ENCODE measurements at regions not wholly inside any gene's neighbourhood (a gene's known extent, or its start where the extent isn't known, plus 50 kb on each side); places are given as distances from the start of the nearest gene placed in this dataset.

DNA sequence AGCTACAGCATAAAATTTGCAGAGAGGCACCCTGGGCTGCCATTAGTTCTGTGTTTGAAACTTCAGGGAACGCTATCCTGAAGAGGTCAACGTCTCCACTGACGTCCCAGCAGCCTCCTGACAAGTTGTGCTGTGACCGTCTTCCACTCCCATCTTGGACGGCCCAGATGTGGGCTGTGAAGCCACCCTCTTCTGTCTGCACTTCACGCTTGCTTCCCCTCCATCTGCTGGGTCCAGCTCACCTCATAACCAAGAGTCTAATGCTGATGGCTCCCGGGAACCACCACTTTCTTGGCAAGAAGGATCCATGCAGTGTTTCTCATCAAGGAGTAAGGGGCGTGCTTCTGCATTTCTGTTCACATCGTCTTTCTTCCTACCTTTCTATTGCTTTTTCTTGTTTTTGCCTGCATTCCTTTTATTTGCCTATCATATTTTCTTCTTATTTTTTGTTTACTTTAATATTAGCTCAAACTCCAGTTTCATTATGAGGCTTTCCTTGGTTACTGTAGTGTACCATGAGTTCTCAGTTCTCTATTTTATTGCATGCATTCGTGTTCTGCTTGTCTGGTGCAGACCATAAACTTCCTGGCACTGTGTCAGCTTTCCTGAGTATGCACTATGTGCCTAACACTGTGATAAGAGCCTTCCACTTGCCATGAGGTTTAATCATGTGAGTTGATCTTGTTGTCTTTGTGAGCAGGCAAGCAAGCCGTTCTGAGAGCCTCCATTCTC lies 631.8 kb upstream of the RAB6C start:
- H3K4me3 ChIP-seq (replicated peaks; ENCODE audit: low read depth, low read length) = no peak overlapping the region
- TF ChIP-seq, protein P1, sequence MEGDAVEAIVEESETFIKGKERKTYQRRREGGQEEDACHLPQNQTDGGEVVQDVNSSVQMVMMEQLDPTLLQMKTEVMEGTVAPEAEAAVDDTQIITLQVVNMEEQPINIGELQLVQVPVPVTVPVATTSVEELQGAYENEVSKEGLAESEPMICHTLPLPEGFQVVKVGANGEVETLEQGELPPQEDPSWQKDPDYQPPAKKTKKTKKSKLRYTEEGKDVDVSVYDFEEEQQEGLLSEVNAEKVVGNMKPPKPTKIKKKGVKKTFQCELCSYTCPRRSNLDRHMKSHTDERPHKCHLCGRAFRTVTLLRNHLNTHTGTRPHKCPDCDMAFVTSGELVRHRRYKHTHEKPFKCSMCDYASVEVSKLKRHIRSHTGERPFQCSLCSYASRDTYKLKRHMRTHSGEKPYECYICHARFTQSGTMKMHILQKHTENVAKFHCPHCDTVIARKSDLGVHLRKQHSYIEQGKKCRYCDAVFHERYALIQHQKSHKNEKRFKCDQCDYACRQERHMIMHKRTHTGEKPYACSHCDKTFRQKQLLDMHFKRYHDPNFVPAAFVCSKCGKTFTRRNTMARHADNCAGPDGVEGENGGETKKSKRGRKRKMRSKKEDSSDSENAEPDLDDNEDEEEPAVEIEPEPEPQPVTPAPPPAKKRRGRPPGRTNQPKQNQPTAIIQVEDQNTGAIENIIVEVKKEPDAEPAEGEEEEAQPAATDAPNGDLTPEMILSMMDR (IDR thresholded peaks at IDR 0.05; ENCODE audit: low read length, missing control alignments) = no peak

DNA sequence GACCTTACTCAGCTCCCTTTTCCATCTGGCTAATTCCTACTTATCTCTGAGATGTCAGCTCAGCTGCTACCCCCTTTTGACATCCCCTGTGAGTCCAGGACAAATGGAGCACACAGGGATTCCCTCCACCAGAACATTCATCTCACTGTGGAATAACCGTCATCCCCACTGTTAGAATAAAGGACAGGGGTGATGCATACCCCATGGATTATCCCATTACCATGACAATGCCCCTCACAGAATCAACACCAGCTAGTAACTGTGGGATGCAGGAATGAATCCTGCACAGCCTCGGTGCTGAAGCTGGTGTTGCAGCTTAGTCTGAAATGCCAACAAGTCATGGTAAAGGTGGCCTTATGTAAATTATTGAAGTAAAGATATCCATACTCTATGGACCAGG lies 624.8 kb upstream of the RAB6C start:
- no peak overlapping the region for H3K4me3 ChIP-seq (replicated peaks; ENCODE audit: low read depth, low read length)
- no peak for DNase-seq (ENCODE audit: low read depth)
- TF ChIP-seq, protein P1 (IDR thresholded peaks at IDR 0.05; ENCODE audit: low read length, missing control alignments) = no peak

More for the DNA sequence above, 631.8 kb upstream of the RAB6C start:
- no peak for DNase-seq (ENCODE audit: low read depth)

GRCh38 chr2:129361688-129362087 lies 617.8 kb upstream of the RAB6C start:
- no peak overlapping the region for H3K4me3 ChIP-seq (replicated peaks; ENCODE audit: low read depth, low read length)
- DNase-seq (ENCODE audit: low read depth) = no peak
- TF ChIP-seq, protein P1 (IDR thresholded peaks at IDR 0.05; ENCODE audit: low read length, missing control alignments) = no peak

GRCh38 chr2:129366263-129366662 lies 613.2 kb upstream of the RAB6C start:
- H3K4me3 ChIP-seq (replicated peaks; ENCODE audit: low read depth, low read length) = no peak overlapping the region
- TF ChIP-seq, protein P1 (IDR thresholded peaks at IDR 0.05; ENCODE audit: low read length, missing control alignments) = no peak
- no peak for DNase-seq (ENCODE audit: low read depth)

- no peak for DNase-seq (ENCODE audit: low read depth)
- no peak overlapping the region for H3K4me3 ChIP-seq (replicated peaks; ENCODE audit: low read depth, low read length)
- TF ChIP-seq, protein P1 (IDR thresholded peaks at IDR 0.05; ENCODE audit: low read length, missing control alignments) = no peak
Observed at GRCh38 chr2:129367107-129367506, 612.4 kb upstream of the RAB6C start.

- TF ChIP-seq, protein P1 (IDR thresholded peaks at IDR 0.05; ENCODE audit: low read length, missing control alignments) = no peak
- H3K4me3 ChIP-seq (replicated peaks; ENCODE audit: low read depth, low read length) = no peak overlapping the region
- DNase-seq (ENCODE audit: low read depth) = no peak
Observed at GRCh38 chr2:129369437-129369836, 610.0 kb upstream of the RAB6C start.

GRCh38 chr2:129374452-129374851 lies 605.0 kb upstream of the RAB6C start:
- TF ChIP-seq, protein P1 (IDR thresholded peaks at IDR 0.05; ENCODE audit: low read length, missing control alignments) = no peak
- no peak for DNase-seq (ENCODE audit: low read depth)
- no peak overlapping the region for H3K4me3 ChIP-seq (replicated peaks; ENCODE audit: low read depth, low read length)
